ENCODE measurements at regions not wholly inside any gene's neighbourhood (a gene's known extent, or its start where the extent isn't known, plus 50 kb on each side); places are given as distances from the start of the nearest gene placed in this dataset.

GRCh38 chr11:92844197-92844596, 125.3 kb upstream of the MTNR1B start (continued):
- TF ChIP-seq CHD1 (IDR thresholded peaks at IDR 0.05; ENCODE audit: low read depth, low read length): no peak
- no peak for TF ChIP-seq BACH1 (IDR thresholded peaks at IDR 0.05; ENCODE audit: low read length)
